HepG2 (cell line): ENCODE measurements at regions not wholly inside any gene's neighbourhood (a gene's known extent, or its start where the extent isn't known, plus 50 kb on each side); places are given as distances from the start of the nearest gene placed in this dataset.

ENCODE experiments used
- AGO1 ChIP-seq: fragments of 200-400 bp; formaldehyde crosslinking; IDR thresholded peaks from 2 replicates; pipeline ENCODE4 v1.6.1; 2017; ENCODE audit warnings: mild to moderate bottlenecking, low read depth, low read length, moderate library complexity; ENCODE audit not compliant: poor library complexity, severe bottlenecking
- BRD4 ChIP-seq: sonication (generic); formaldehyde crosslinking; IDR thresholded peaks from 2 replicates; pipeline ENCODE4 v1.4.0; 2020; ENCODE audit warnings: missing genetic modification reagents
- HNRNPLL ChIP-seq: fragments of 200-400 bp; formaldehyde crosslinking; IDR thresholded peaks from 2 replicates; pipeline ENCODE4 v1.6.1; 2017; ENCODE audit warnings: mild to moderate bottlenecking, low read depth, low read length; ENCODE audit not compliant: poor library complexity, severe bottlenecking
- HOXA5 ChIP-seq: sonication (generic); formaldehyde crosslinking; IDR thresholded peaks from 2 replicates; pipeline ENCODE4 v1.4.0; 2020; ENCODE audit warnings: missing genetic modification reagents
- NFIB ChIP-seq: sonication (generic); formaldehyde crosslinking; IDR thresholded peaks from 2 replicates; pipeline ENCODE4 v1.9.0; 2021; ENCODE audit warnings: missing genetic modification reagents, mild to moderate bottlenecking, borderline replicate concordance
- PAWR ChIP-seq: sonication (generic); formaldehyde crosslinking; IDR thresholded peaks from 2 replicates; pipeline ENCODE4 v1.4.0; 2020; ENCODE audit warnings: missing genetic modification reagents, mild to moderate bottlenecking, borderline replicate concordance
- RXRA ChIP-seq: sonication (generic); formaldehyde crosslinking; IDR thresholded peaks from 2 replicates; pipeline ENCODE4 v1.5.1; 2020; ENCODE audit warnings: missing genetic modification reagents
- SALL2 ChIP-seq: sonication (generic); formaldehyde crosslinking; IDR thresholded peaks from 2 replicates; pipeline ENCODE4 v1.8.1; 2023; ENCODE audit warnings: mild to moderate bottlenecking, missing genetic modification reagents, inconsistent platforms
- THAP7 ChIP-seq: sonication (generic); formaldehyde crosslinking; IDR thresholded peaks from 2 replicates; pipeline ENCODE4 v1.8.1; 2023; ENCODE audit warnings: mild to moderate bottlenecking, missing genetic modification reagents
- ZBTB26 ChIP-seq: IDR thresholded peaks from 2 replicates; pipeline ENCODE4 v1.6.1; 2016; ENCODE audit warnings: missing compliant biosample characterization, missing genetic modification reagents, borderline replicate concordance
- ZBTB3 ChIP-seq: sonication (generic); formaldehyde crosslinking; IDR thresholded peaks from 2 replicates; pipeline ENCODE4 v1.4.0; 2020; ENCODE audit warnings: low read depth, mild to moderate bottlenecking, moderate library complexity, missing genetic modification reagents, borderline replicate concordance
- ZFP37 ChIP-seq: sonication (generic); formaldehyde crosslinking; IDR thresholded peaks from 2 replicates; pipeline ENCODE4 v1.4.0; 2020; ENCODE audit warnings: missing genetic modification reagents, borderline replicate concordance
- ZNF251 ChIP-seq: sonication (generic); formaldehyde crosslinking; IDR thresholded peaks from 2 replicates; pipeline ENCODE4 v1.9.0; 2021; ENCODE audit warnings: mild to moderate bottlenecking, missing genetic modification reagents
- ZNF546 ChIP-seq: sonication (generic); formaldehyde crosslinking; conservative IDR thresholded peaks from 2 replicates; pipeline ENCODE4 v1.8.1; 2023; ENCODE audit warnings: mild to moderate bottlenecking, missing genetic modification reagents
- ZNF607 ChIP-seq: sonication (generic); formaldehyde crosslinking; IDR thresholded peaks from 2 replicates; pipeline ENCODE4 v1.5.1; 2020; ENCODE audit warnings: missing genetic modification reagents, mild to moderate bottlenecking, borderline replicate concordance
- ZNF639 ChIP-seq: conservative IDR thresholded peaks from 2 replicates; pipeline ENCODE4 v1.6.1; 2018; ENCODE audit warnings: missing genetic modification reagents
- ZNF737 ChIP-seq: sonication (generic); formaldehyde crosslinking; IDR thresholded peaks from 2 replicates; pipeline ENCODE4 v1.5.0; 2020; ENCODE audit warnings: missing genetic modification reagents, mild to moderate bottlenecking, borderline replicate concordance
- ZNF768 ChIP-seq: sonication (generic); formaldehyde crosslinking; IDR thresholded peaks from 2 replicates; pipeline ENCODE4 v1.4.0; 2020; ENCODE audit warnings: missing genetic modification reagents
- ZNF891 ChIP-seq: sonication (generic); formaldehyde crosslinking; IDR thresholded peaks from 2 replicates; pipeline ENCODE4 v1.5.0; 2020; ENCODE audit warnings: mild to moderate bottlenecking, missing genetic modification reagents
- TF ChIP-seq, protein P1 (sequence below): sonication (generic); formaldehyde crosslinking; IDR thresholded peaks from 2 replicates; pipeline ENCODE4 v1.5.0; 2020; ENCODE audit warnings: missing genetic modification reagents, mild to moderate bottlenecking, borderline replicate concordance
- TF ChIP-seq, protein P2 (sequence below): sonication (generic); formaldehyde crosslinking; IDR thresholded peaks from 2 replicates; pipeline ENCODE4 v1.8.0; 2023; ENCODE audit warnings: mild to moderate bottlenecking, missing genetic modification reagents
- TF ChIP-seq, protein P3 (sequence below): sonication (generic); formaldehyde crosslinking; IDR thresholded peaks from 2 replicates; pipeline ENCODE4 v1.4.0; 2020; ENCODE audit warnings: mild to moderate bottlenecking, low read depth, missing genetic modification reagents

- TF ChIP-seq THAP7 (CRISPR knock-in tag), result 0 out of 2 replicates have a peak, but pooled peaks have one; percentile 37
- TF ChIP-seq ZBTB26 (CRISPR knock-in tag), result peak; percentile 92
- TF ChIP-seq ZNF546 (CRISPR knock-in tag), result no peak
- 0 out of 2 replicates have a peak, but pooled peaks have one; percentile 43 for TF ChIP-seq BRD4 (CRISPR knock-in tag)
- no peak for TF ChIP-seq HNRNPLL
- no peak for TF ChIP-seq ZNF891
- TF ChIP-seq HOXA5 (CRISPR knock-in tag), result no peak
- TF ChIP-seq, protein P1, sequence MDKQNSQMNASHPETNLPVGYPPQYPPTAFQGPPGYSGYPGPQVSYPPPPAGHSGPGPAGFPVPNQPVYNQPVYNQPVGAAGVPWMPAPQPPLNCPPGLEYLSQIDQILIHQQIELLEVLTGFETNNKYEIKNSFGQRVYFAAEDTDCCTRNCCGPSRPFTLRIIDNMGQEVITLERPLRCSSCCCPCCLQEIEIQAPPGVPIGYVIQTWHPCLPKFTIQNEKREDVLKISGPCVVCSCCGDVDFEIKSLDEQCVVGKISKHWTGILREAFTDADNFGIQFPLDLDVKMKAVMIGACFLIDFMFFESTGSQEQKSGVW (CRISPR knock-in tag), result no peak
- TF ChIP-seq, protein P2, sequence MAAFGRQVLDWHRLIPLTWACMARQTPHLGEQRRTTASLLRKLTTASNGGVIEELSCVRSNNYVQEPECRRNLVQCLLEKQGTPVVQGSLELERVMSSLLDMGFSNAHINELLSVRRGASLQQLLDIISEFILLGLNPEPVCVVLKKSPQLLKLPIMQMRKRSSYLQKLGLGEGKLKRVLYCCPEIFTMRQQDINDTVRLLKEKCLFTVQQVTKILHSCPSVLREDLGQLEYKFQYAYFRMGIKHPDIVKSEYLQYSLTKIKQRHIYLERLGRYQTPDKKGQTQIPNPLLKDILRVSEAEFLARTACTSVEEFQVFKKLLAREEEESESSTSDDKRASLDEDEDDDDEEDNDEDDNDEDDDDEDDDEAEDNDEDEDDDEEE (CRISPR knock-in tag), result no peak
- no peak for TF ChIP-seq PAWR
- TF ChIP-seq, protein P3, sequence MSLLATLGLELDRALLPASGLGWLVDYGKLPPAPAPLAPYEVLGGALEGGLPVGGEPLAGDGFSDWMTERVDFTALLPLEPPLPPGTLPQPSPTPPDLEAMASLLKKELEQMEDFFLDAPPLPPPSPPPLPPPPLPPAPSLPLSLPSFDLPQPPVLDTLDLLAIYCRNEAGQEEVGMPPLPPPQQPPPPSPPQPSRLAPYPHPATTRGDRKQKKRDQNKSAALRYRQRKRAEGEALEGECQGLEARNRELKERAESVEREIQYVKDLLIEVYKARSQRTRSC (CRISPR knock-in tag), result no peak
- TF ChIP-seq RXRA (CRISPR knock-in tag), result peak; percentile 81; the same call in 1 of the 2 replicates
- TF ChIP-seq ZNF737 (CRISPR knock-in tag), result no peak
- no peak for TF ChIP-seq NFIB (CRISPR knock-in tag)
- TF ChIP-seq ZNF768 (CRISPR knock-in tag), result peak; percentile 48; the same call in 1 of the 2 replicates
- no peak for TF ChIP-seq ZNF251 (CRISPR knock-in tag)
- TF ChIP-seq SALL2, result no peak
- no peak for TF ChIP-seq ZBTB3 (CRISPR knock-in tag)
- TF ChIP-seq ZNF639, result 0 out of 2 replicates have a peak, but pooled peaks have one; percentile 56
- no peak for TF ChIP-seq AGO1
- peak; percentile 58; the same call in 1 of the 2 replicates for TF ChIP-seq ZFP37
- TF ChIP-seq ZNF607 (CRISPR knock-in tag), result peak; percentile 76; the same call in 1 of the 2 replicates
Observed at GRCh38 chr14:31965735-31966598, 111.1 kb upstream of the ARHGAP5 start (continued).
